ENCODE measurements at regions not wholly inside any gene's neighbourhood (a gene's known extent, or its start where the extent isn't known, plus 50 kb on each side); places are given as distances from the start of the nearest gene placed in this dataset.
"Not testable (repeated sequence)": the region's sequence is repeated elsewhere in the genome, so short reads cannot be mapped to it uniquely, and the experiment has no call there.

DNA sequence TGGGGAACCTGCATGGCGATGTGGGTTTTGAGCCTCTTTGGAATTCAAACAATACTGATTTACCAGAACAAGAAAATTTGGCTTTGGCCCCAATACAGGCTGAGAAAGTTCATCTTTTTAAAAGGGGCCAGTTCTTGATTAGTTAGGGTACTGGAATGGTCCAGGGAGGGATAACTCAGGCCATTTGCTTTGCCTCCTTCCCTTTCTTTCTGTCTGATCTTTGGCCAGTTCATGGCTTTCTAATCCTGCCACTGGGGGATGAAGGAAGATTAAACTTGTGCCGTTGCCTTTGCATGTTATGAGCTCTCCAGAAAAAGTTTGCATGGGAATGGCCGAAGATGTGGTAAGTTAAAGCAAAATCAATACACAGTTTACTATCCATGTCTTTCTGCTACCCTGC is 78.4 kb downstream of the ADAMTS15 start:
- DNase-seq (ENCODE audit: low read depth), result no peak

DNA sequence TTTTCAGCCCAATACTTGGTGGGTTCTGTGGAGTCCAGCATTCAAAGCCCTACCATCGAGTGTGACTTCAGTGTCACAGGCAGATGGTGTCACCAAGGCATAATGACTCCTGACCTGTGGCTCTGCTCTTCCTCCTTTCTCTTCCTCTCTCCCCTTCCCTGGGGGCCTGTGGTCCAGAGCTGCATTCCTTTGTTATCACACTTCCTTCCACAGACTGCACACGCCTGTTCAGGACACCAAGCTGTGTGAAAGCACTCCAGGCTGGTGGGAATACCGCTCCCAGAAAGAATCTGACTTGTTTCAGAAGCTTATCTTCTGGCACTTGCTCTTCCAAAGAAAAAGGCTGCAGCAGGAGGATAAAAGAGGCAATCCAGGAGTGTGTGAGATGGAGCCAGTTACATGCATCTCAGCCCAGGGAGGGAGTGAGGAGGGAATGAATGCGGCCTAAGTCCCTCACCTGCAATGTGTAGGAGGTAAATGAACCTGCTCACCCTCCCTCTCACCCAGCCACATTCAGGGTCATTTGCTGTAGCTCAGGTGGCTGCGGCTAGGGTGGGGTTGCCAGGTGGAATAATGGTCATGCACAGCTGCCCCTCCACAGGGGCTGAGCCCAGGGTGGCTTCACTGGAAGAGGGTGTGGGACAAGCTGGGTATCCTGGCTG is 79.3 kb downstream of the ADAMTS15 start:
- DNase-seq (ENCODE audit: low read depth), result no peak

DNA sequence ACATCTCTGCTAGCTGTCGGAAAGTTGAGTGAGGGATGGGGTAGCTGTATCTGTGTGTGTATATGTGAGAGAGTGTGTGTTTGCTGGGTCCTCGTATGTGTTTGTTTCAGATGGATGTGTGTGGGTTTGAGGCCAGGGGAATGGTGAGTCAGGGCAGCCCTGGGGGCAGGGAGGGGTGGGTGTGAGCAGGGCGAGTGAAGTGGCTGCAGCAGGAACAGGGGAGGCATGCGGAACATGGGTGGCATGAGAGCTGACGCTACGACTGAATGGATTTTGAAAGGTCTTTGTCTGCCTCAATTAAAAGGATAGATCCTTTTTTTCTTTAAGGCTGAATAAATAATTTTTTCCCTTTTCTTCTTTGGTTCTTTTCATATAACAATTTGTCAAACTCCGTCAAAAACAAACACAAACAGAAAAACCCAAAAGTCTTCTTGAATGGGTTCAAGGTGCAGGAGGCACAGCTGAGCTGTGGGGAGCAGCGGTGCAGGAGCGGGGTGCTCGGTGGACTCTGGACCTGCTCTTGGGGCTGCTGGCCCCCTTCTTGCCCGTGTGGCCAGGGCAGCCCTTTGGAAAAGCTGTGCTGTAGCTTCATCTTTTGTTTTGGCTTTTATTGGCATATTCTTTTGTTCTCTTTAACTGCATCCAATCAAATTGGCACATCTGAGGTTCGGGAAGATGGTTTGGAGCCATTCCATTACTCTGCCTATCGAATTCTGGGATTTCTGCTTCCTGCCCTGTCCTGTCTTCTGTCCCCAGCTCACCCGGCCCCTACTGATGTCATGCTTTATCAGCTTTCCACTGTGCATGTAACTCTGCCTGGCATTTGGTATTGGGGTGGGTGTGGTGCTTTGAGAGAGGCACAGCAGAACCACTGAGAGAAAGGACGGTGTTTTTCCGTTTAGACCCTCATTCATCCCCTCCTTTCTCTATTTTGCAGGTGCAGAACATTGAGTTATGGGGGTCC is 80.1 kb downstream of the ADAMTS15 start:
- DNase-seq (ENCODE audit: low read depth), result no peak

DNA sequence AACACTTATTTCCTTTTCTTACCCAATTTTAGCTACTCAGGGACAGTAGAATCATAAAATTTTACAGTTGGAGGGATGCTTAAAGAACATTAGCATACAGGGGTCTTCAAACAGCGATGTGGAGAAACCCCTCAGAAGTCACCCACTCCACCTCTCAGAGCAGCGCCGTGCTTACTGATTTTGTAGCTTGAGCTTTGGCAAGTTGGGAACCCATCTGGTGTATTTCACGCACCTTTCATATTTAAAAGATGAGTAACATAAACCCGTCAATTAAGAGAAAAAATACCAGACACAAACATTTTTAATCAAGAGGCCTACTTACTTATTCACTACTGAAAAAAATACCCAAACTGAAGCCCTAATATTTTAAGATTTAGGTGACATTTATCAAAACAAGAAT is 80.9 kb downstream of the ADAMTS15 start:
- no peak for DNase-seq (ENCODE audit: low read depth)

DNA sequence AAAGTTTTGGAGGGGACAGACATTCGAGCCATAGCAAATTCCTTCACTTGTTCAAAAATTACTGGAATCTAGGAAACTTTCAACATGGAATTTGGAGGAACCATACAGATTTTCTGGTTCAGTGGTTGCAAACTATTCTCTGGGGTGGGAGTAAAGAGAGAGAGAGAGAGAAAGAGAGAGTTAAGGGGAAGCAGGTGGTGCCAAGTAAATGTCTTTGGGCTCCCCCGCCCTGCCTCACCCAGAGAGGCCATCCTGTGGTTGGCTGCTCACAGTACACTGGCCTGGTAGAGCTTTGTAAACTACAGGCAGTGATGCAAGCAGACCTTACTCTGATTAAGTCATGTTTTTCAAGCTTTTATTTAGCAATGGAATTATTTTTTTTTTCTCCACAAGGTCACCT is 82.6 kb downstream of the ADAMTS15 start:
- no peak for DNase-seq (ENCODE audit: low read depth)

DNA sequence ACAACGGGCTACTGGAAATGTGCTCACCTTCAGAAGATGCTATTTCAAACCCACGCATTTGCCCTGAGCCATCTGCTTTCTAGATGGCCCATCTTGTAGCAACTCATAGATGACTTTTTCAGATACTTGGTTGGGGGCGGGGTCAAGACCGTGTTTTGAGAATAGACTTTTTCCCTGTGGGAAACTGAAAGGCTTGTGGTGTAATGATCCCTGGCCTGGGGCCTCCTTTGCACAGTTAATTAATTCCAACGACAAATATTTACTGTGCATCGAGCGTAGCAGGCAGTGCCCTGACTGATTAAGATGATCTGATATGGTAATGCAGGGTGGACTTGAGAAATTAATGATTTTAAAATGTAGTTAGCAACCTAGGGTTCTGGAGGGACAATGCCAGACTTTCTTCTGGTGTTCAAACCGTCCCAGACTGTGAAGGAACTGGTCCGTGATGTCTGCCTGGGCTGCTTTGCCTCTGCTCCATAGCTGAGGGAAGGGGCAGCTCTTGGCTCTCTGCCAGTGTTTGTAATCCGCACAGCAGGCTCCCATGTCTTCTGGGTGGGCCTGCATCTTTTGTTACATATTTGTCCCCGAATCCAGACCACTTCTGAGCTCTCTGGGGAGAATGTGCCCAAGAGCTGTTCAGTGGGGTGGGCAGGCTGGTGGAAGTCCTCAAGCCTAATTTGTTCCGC is 84.8 kb downstream of the ADAMTS15 start:
- no peak for DNase-seq (ENCODE audit: low read depth)

DNA sequence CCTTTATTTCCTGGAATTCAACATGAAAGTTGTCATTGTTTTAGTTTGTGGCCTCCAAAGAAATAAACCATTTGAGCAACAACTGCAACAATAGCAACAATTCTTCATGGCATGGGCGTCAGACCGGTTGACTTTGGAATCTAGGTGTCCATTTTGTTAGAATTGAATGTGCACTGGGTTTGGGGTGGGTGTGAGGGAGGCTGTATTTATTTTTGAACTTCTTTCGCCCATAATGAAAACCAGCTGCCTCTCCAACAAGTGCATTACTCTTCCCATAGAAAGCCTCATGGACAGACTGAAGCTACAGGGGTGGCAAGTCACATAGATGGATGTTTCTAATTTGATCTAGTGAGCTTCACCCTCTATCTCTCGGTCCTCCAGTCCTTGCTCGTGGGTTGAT is 85.4 kb downstream of the ADAMTS15 start:
- DNase-seq (ENCODE audit: low read depth), result no peak

DNA sequence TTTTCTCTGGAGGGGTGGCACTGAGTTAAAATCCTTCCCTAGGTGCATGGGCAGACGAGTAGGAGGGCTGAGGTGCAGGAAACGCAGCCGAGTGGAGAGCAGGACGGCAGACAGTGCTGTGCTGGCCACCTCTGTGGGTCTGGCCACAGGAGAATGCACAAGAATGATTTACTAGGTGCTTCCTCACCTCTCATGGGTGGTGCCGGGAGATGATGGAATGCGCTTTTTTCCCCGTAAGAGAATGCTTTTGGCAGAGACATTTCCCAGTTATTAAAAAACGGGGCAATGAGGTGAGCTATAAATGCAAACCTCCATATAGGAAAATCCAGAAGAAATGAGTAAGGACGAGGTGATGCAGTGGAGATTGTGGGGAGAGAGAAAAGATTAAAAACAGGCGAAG is 86.1 kb downstream of the ADAMTS15 start:
- no peak for DNase-seq (ENCODE audit: low read depth)

DNA sequence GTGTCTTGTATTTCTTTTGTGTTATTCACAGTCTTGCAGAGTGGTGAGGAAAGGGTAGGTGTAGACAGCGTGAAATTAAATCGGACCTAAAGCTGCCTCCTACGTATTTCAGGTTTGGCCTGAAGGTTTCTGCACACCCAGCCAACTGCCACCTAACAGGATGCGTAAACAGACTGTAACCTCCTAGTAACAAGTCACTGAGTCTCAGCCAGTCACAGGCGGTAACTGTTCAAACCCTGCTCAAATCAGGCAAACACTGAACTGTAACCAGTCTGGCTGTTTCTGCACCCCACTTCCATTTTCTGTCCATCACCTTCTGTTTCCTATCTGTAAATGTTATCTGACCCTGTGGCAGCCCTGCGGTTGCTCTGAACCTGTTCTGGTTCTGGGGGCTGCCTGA is 87.1 kb downstream of the ADAMTS15 start:
- no peak for DNase-seq (ENCODE audit: low read depth)

DNA sequence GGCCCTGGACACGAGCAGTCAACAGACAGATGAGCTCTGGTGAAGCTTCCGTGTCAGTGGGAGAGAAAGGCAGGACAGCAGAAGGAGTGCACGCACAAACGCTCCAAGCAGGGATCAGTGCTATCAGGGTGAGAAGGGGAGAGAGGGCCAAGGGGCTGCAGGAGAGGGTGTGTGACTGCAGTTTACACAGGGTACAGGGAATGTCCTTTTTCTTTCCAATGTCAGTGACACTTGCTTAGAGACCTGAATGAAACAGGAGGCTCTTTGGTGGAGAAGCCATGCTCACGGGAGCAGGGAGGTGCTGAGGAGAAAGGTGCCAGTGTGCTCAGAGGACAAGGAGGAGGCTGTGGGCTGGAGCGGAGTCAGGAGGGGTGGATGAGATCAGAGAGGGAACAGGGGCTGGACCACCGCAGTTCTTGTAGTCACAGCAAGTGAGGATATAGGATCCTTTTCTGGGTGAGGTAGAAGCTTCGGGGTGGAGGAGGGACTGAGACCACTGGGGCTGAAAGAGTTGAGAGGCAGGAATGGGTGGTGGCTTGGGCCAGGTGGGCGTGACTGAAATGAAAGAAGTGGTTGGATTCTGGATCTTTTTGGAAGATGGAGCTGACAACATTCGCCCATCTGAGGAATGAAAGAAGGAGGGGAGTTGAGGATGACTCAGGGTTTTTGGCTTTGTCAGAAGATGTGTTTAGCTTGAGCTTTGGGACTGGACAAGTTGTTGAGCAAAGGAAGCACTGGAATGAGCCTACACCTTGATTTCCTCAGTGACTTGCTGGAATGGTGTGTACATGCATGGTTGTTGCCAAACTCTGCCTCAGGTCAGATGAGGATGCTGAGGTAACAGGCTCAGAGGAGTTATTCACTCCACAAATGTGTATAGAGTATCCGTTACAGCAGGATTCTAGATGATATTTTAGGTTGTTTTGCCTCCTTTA is 87.9 kb downstream of the ADAMTS15 start:
- DNase-seq (ENCODE audit: low read depth), result no peak

DNA sequence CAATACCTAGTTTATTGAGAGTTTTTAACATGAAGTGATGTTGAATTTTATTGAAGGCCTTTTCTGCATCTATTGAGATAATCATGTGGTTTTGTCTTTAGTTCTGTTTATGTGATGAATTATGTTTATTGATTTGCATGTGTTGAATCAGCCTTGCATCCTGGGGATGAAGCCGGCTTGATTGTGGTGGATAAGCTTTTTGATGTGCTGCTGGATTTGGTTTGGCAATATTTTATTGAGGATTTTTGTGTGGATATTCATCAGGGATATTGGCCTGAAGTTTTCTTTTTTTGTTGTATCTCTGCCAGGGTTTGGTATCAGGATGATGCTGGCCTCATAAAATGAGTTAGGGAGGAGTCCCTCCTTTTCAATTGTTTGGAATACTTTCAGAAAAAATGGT is 91.2 kb downstream of the ADAMTS15 start:
- not testable (repeated sequence) for DNase-seq (ENCODE audit: low read depth)

DNA sequence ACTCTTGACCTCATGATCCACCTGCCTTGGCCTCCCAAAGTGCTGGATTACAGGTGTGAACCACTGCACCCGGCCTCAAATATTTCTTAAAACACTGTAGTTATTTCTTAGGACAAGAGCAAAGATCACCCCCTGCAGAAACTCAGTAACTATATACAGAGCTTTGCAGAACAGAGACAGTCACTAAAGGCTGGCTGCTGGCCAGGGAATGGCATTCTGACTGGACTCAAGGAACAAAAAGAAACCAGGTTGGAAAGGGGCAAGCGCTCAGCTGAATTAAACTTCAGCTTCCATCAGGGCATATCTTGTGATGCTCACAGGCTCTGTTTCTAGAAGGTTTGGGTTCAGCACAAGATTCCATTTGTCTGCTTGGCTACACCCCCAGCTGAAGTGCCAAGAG is 95.8 kb downstream of the ADAMTS15 start:
- no peak for DNase-seq (ENCODE audit: low read depth)

DNA sequence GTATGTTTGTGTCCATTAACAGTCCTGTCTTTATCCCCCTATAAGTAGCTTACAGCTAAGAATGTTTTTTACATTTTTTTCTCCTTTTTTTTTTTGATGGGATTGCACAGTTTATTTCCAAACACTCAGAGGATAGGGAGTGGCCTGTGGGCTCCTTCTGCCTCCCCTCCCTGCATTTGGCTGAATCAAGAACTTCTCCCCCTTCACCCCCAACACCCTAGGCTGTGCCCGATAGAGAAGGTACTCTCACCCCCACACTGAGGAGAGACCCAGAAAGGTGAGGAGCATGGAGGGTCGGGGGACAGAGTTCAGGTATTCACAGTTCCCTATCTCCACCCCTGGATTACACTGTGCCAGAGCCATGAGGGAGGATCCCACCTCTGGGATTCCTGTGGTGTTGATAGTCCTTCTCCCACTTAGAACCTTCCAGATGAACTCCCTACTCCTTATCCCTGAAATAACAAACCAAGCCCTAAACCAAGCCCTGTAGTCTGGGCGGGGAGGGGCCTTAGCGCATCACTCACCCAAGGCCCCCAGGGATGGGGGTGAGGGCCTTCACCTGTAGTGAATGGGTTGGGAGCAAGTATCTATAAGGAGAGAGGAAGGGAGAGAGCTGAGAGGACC is 97.1 kb downstream of the ADAMTS15 start:
- no peak for DNase-seq (ENCODE audit: low read depth)

DNA sequence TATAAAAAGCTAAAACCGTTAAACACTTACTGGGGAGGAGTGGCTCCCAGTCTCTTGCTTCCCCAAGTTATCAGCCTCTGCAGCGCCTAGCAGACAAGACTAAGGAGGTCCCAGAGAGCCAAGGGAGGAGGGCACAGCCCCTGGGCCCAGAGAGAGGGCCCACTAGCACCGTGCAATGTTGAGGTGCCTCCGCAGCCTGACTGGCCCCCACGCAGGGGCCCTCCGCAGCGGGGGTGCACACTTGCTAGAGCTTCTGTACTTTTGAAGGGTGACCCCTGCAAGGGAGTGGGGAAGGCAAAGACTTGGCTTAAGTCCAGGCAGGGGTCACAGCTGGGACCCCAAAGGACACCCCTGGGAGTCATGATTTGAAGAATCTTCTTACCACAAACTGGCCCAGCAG is 98.0 kb downstream of the ADAMTS15 start:
- DNase-seq (ENCODE audit: low read depth), result no peak

DNA sequence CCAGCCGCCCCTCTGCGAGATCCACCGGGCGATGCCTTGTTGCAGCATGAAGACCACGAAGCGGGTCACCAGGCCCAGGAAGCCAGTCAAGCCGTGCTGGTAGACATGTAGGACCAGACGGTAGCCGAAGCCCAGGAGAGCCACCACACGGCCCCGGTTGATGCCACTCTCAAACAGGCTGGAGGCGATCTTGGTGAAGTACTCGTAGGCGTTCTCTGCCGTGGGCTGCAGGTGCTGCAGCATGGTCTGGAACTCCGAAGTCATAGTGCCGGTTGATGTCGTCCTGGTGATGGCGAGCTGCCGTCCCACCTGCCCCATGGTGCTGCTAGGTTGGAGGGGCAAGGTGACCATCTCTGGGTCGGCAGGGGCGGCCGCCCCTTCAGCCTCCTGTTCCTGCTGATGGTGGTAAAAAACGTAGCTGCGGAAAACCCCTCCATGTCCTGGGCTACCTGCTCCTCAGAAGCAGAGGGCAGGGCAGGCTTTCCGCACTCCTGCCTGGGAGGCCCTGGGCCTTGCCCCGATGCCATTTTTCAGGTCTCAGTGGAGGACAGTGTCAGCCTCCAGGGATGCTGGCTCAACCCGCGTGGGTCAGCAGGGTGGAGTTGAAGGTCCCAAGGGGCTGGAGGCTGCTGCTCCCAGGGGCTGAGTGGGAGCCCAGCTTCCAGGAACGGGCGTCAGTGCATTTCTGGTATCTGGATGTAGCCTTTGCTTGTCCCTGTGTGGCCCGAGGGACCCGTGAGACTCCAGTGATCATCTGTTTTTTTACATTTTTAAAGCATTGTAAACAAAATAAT is 98.7 kb downstream of the ADAMTS15 start:
- DNase-seq (ENCODE audit: low read depth), result no peak

DNA sequence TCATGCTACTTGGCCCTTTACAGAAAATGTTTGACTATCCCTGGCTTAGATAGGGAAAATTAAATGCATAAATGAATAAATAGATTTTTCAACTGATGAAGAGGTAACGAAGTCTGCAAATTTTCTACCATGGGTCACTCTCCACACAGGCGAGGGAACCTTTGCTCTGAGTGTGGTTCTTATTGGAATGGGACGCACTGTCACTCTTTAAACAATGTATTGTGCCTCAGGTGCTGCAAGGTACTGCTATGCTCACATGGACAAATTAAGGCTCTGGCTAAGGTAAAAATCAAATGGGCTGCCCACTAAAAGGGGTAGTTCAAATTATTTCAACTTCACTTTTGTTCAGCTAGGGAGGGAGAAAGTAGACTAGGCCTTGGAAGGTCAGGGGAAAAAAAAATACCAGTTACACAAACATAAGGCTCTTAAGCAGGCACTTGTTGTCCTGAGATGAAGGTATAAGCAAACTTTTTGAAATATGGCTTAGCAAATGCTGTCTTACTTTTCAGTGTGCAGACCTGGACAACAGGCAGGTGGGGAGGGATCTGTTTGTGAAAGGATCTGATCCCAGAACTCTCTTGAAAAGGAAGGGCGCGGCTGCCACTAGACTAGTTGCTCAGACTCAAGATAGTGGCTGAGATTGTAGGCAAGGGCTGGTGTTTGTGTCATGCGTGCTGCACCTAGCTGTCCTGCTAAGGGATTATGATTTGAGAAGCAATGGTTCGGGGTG is 99.5 kb downstream of the ADAMTS15 start:
- no peak for DNase-seq (ENCODE audit: low read depth)

DNA sequence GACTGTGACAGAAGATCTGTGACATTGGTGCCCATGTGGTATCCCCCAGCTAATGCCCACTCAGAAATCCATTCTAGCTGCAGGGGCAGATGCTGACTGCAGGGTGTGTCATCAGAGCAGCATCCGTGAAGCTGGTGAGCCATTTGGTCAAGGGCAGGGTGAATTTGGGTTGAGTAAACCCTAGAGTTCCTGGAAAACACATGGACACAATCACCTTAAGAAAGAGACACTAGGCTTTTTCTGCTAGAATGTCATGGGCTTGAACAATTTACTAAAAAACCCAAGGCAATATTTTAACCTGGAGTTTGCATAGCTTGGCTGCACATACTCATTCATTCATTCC is 100.0 kb downstream of the ADAMTS15 start:
- no peak for DNase-seq (ENCODE audit: low read depth)

DNA sequence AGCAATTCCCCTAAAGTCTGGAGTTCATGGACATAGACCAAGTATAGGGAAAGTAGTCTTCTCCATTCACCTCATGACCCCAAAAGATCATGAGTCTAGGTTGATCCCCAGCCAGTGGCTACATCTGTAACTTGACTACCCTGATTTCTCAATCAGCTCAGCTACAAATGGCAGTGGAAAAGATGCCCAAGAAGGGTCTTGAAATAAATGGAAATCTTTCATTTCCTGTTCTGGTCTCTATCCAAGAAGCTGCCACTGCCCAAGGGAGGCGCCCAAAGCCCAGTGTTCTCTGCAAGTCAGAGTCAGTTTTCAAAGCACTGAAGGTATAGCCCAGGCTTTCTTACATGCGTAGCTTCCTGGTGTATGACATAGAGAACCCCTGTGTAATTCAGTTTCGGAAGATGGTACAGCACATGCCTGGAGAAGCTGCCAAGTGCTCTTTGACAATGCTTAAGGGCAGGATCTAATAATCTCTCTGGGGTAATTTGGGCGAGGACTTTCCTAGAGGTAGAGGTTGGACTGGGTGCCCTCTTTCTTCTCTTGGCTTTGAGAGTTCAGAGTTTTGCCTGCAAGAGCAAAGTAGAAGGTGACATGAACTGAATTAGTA is 101.1 kb downstream of the ADAMTS15 start:
- DNase-seq (ENCODE audit: low read depth), result no peak

DNA sequence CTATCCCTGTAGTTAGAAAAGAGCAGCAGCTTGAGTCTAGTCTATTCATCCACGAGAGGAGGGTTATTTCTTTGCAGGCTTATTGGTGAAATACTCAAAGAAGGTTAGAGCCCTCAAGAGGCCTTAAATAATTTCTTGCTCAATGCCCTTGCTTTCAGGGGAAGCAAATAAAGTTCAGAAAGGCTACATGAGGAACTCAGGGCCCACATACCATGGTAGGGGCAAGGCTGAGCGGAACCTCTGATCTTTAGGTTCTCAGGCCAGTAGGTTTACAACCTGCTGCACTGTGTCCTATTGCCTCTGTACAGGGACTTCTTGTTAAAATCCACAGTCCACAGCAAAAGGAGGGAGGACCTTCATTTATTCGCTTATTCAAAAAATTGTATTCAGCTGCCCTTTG is 101.7 kb downstream of the ADAMTS15 start:
- no peak for DNase-seq (ENCODE audit: low read depth)

DNA sequence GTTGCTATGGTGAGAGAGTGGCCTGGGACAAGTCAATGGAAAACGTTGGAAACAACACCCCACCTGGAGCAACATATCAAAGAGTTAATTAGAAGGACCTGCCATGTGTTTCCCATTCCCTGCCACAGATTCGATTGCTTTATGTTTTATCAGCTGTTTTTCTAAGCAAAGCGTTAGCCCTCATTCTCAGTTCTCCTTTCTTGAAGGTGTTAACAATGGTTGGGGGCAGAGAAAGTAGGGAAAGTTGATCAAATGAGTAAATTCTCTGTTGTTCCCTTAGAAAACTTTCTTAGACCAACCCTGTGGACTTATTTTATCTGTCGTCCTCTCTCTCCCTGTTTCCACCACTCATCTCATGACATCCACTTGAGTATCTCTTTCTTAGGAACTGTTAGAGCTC is 102.5 kb downstream of the ADAMTS15 start:
- no peak for DNase-seq (ENCODE audit: low read depth)

All from HS-5 (cell line).